ENCODE measurements at regions not wholly inside any gene's neighbourhood (a gene's known extent, or its start where the extent isn't known, plus 50 kb on each side); places are given as distances from the start of the nearest gene placed in this dataset.

- TF ChIP-seq CTCF (IDR thresholded peaks at IDR 0.05) (no peak), POLR2A (IDR thresholded peaks at IDR 0.05) (no peak), EP300 (IDR thresholded peaks at IDR 0.05) (no peak)
Measured at GRCh38 chr11:16611926-16612565, 126.4 kb upstream of the C11orf58 start.
